D721Med (cell line): ENCODE measurements at regions not wholly inside any gene's neighbourhood (a gene's known extent, or its start where the extent isn't known, plus 50 kb on each side); places are given as distances from the start of the nearest gene placed in this dataset.

Source experiments
- DNase-seq: peaks from one replicate; pipeline ENCODE4 v3.0.0; 2011; ENCODE audit warnings: low spot score; ENCODE audit not compliant: insufficient read length
- FAIRE-seq: peaks from 2 replicates; lab custom pipeline; 2011; peaks lifted over from hg19 to GRCh38; lab: Jason Lieb, UNC
- TF ChIP-seq, protein P1 (sequence below): IDR thresholded peaks from 2 replicates; pipeline ENCODE4 v1.5.1; 2012; ENCODE audit warnings: mild to moderate bottlenecking, control low read depth; ENCODE audit not compliant: insufficient read depth; ENCODE audit errors: missing control alignments

DNA sequence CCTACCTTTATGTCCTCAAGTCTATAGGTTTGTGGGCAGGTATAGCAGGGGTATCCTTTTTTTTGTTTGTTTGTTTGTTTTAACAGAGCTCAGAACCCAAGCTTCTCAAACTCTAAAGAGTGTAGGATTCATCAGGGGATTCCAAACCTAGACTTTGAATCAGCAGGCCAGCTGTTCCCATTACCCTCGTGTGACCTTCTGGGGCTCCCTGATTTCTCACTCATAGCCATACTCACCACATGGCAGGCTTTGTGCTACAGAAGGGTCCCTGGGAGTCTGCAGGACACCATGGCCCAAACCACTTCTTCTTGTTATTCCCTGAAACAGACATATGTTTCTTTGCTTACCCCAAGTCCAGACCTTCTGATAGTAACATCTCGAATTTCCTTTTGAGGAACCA lies 350.8 kb upstream of the TSHZ2 start:
- DNase-seq (no peak), FAIRE-seq (no peak)
- TF ChIP-seq, protein P1, sequence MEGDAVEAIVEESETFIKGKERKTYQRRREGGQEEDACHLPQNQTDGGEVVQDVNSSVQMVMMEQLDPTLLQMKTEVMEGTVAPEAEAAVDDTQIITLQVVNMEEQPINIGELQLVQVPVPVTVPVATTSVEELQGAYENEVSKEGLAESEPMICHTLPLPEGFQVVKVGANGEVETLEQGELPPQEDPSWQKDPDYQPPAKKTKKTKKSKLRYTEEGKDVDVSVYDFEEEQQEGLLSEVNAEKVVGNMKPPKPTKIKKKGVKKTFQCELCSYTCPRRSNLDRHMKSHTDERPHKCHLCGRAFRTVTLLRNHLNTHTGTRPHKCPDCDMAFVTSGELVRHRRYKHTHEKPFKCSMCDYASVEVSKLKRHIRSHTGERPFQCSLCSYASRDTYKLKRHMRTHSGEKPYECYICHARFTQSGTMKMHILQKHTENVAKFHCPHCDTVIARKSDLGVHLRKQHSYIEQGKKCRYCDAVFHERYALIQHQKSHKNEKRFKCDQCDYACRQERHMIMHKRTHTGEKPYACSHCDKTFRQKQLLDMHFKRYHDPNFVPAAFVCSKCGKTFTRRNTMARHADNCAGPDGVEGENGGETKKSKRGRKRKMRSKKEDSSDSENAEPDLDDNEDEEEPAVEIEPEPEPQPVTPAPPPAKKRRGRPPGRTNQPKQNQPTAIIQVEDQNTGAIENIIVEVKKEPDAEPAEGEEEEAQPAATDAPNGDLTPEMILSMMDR = no peak

DNA sequence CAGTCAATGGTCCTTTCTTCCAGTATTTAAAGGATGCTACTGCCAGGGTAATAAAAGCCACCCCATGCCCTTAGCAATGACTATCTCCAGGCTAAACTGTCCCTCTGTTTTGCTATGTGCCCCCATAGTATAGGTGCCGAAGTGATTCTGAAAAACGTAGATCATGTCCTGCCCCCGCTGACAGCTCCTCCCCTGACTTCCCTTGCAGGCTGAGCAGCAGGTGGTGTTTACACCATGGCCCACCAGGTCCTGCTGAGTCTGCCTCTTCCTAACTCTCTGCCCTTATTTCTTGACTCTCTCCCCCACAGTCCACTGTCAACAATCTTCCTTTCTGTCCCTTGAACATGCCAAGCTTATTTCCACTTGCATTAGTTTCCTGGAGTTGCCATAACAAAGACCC lies 352.5 kb upstream of the TSHZ2 start:
- TF ChIP-seq, protein P1 = no peak
- FAIRE-seq = no peak
- no peak for DNase-seq

DNA sequence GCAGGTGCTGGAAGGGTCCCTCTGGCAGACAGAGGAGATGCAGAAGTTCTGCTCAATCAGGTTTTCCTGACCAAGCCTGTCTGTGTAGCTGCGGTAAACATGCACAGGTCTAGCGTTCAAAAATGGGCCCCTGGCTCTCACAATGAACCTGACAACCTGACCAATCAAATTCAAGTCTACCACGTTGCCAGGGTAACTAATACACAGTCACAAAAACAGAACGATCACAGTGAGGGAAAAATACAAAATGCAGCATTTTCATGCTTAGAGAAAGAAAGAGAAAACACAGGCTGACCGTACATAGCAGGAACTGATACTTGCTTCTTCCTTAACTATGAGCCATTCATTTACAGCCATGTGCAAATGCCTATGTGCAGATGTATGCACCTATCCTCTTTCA lies 353.1 kb upstream of the TSHZ2 start:
- no peak for FAIRE-seq
- no peak for DNase-seq
- TF ChIP-seq, protein P1 = no peak

DNA sequence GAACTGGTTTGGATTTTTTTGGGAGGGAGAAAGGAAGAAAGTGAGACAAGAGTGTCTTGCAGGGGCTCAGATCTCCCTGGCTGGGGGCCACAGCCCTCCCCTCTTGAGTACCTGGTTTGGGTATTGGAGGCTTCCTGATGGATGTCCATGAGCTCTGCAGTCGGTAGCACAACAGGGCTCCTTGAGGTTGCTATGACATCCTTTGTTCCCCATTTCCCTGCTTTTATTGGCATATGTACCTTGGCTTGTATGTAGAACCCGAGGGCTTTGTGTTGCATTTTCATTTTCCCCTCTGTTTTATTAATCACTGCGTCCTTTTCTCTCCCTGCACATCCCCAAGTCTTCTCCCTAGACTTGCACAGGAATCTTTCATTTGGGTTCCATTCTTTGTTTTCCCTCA lies 355.5 kb upstream of the TSHZ2 start:
- TF ChIP-seq, protein P1 = no peak
- DNase-seq (no peak), FAIRE-seq (no peak)

DNA sequence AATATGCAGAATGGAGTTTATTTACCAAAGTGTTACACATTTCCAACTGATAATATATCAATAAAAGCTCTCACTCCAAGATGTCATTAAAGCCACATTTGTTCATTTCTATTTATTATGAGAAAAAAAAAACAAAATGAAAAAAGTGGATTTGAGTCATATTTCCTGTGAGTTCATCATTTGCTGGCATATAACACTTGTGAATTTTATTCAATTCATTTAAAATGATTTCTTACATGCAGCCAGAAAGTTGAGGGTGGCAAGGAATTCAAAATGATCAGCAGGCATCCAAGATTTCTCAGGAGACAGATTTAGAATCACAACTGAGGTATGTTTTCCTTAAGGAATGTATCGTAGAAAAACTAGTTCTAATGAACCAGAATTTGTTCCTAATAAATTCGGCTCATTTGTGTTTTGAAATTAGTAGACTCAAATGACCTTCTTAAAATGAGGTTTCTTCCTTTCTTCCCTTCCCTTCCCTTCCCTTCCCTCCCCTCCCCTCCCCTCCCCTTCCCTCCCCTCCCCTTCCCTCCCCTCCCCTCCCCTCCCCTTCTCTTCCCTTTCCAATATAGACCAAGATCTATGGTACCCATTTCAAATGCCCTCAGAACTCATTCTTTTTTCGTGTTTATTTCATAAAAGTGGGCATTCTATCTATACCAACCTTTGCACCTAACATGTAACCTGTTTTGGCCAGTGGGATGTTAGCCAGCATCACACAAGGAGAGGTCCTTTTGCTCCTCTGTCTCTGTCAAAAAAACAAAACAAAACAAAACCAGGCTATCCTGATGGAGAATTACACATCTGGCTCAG lies 357.9 kb upstream of the TSHZ2 start:
- DNase-seq (no peak), FAIRE-seq (no peak)
- TF ChIP-seq, protein P1 = no peak

DNA sequence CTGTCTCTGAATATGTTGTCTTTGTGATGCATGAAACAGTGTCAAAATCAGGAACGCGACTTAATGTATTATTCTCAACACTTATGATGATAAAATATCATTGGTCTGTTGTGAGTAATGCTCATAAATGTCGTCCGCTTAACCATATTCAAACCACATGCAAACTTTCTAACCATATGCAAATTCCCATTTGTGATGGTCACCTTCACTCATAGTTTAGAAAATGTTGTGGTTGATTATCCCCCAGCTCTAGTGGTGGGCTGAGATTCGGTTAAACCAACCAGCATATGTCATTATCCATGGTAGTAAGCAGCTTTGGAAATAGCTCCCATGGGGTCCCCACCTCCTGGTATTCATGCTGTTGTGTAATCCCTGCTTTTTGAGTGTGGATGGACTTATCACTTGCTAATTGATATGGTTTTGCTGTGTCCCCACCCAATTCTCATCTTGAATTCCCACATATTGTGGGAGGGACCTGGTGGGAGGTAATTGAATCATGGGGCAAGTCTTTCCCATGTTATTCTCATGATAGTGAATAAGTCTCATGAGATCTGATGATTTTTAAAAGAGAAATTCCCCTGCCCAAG lies 360.0 kb upstream of the TSHZ2 start:
- no peak for DNase-seq
- TF ChIP-seq, protein P1 = no peak
- no peak for FAIRE-seq

DNA sequence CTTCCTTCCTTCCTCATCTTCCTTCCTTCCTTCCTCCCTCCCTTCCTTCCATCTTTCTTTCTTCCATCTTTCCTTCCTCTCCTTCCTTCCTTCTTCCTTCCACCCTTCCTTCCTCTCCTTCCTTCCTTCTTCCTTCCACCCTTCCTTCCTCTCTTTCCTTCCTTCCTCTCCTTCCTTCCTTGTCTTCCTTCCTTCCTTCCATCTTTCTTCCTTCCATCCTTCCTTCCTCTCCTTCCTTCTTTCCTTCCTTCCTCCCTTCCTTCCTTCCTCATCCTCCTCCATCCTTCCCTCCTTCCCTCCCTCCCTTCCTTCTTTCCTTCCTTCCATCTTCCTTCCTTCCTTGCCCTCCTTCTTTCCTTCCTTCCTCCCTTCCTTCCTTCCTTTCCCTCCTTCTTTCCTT lies 361.4 kb upstream of the TSHZ2 start:
- FAIRE-seq (no peak), DNase-seq (no peak)
- TF ChIP-seq, protein P1 = no peak
